HG03469 (cell line): ENCODE measurements at regions not wholly inside any gene's neighbourhood (a gene's known extent, or its start where the extent isn't known, plus 50 kb on each side); places are given as distances from the start of the nearest gene placed in this dataset.
"Not testable (repeated sequence)": the region's sequence is repeated elsewhere in the genome, so short reads cannot be mapped to it uniquely, and the experiment has no call there.

ENCODE experiments used
- ATAC-seq: cut with Tn5 transposase; IDR thresholded peaks from one replicate; pipeline ENCODE4 v1.9.1; 2021; ENCODE audit warnings: mild to moderate bottlenecking, moderate library complexity, moderate number of reproducible peaks; ENCODE audit not compliant: unreplicated experiment

DNA sequence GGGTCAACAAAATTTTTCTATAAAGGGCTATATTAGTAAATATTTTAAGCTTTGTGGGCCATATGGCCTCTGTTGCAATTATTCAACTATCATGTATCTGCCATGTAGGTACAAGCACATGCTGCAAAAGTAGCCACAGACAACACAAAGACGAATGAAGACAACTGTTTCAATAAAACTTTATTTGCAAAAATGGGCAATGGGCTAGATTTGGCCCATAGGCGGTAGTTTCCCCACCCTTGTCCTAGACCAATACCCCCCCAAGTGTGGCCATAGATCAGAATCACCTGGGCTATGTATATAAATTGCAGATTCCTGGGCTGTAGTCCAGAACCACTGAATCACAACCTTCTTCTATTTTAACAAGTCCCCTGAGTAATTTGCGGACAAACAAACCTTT is 331.0 kb upstream of the PSMD7 start:
- ATAC-seq, result no peak

DNA sequence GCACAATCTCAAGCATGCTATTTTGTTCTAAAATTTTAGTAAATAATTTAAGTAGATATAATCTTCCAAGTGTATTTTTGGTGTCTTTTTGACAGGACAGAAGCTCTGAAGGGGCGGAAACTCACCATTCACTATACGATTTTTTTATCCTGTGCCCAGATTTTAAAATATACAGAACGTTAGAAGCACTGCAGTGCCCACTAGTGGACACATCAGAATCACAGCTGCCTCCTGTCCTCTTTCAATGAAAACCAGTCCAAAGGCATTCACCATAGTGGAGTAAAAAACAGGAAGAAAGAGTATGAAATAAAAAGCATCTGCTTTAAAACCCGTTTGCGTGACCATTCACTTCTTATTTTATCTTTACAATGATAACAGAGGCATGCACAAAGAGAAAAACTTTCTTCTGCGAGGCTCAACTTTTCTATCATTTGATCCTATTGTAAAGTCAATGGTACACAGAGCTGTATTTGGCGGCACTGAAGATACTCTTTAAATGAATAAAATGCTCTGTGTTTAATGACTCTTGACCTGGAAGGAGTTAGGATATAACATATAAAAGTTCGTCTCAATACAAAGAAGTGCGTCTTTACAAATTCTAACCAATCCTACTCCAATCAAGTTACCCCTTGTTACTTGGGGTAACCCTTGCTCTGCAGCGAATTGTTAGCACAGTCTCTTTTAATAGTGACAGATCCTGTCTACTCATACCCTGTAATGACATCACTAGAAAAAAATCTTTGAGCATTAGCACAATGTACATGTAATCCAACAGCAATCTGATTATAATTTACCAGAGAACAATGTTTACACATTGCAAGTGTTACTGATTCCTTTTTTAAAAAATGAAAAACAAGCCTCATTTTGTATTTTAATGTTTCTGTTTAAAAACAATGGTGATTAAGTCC is 339.8 kb upstream of the PSMD7 start:
- ATAC-seq, result no peak

DNA sequence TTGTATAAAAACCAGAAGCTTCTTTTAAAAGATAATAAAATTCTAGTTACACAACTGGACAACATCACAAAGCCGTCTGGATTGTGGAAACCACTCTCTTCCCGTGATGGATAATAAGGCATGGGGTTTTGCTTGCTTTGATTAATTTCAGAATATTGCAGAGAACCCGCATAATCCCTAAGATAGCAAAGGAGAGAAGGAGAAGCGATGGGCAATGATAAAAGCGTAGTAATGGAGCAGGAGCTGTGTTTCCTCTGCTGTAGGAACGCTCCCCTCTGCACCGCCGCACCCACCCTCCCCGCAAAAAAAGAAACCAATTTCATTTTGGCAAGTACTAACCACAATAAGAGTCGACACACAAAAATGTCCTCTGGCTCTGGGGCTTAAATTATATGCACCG is 340.9 kb upstream of the PSMD7 start:
- ATAC-seq, result no peak

DNA sequence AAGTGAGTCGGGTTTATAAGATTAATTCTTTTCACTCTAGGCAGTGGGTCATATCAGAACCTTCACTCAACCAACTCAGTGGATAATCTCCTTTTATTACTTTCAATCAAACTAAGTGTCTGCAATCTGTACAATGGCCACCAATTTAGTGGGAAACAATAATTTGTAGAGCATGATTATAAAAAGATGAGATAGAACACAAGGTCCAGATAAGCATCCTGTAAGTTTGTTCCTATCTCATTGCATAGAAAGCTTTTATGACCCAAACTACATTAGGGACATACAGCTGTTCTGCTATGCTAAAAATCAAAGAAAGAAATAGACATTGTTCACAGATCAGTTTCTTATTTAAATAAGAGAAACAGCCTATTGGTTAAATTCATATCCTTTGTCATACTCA is 341.4 kb upstream of the PSMD7 start:
- ATAC-seq, result no peak

DNA sequence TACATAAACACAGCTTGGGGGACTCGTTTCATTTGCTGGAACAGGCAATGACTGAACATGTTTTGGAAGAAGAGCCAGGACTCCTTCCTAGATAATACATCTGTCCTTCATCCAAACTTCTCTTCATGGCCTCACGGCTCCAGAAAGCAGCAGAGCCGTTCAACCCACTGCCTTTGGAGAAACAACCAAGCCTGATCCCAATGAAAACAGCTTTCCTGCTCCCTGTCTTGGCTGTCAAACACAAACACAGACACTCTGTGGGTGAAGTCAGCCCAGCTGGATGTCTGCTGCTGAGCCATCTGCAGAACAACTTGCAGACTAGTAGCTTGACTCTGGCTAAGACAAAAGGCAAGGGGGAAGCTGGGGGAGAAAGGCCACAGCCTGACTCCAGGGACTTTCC is 345.1 kb upstream of the PSMD7 start:
- no peak for ATAC-seq

DNA sequence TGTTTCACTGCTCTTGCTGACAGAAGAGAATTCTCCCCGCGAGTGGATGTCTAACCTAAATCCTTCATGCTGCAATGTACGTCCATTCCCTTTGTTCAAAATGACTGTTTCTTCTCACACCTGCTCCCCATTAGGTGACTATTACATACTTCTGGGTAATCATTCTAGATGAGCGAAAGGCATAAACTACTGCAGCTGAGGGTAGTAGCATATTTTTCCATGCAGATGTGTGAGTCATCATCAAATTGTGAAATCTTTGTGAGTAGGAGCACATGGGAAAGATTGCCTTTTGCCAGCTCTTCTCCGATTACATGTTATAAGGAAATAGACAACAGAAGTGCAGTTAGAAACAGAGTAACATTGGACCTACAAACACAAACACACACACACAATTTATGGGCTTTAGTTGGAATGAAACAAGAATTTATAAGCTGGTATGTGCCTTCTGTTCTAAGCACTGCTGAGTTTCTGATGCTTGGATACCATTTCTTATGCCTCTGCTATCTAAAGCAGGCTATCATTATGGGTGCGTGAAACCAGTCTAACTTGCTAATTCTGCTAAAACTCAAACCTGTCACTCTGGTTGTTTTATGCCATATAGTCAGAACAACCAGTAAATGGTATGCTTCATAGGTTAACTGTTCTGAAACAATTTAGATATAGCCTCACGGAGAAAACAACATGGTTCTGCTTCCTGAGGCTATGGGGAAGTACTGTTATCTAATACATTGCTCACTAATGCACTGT is 346.9 kb upstream of the PSMD7 start:
- ATAC-seq, result no peak

DNA sequence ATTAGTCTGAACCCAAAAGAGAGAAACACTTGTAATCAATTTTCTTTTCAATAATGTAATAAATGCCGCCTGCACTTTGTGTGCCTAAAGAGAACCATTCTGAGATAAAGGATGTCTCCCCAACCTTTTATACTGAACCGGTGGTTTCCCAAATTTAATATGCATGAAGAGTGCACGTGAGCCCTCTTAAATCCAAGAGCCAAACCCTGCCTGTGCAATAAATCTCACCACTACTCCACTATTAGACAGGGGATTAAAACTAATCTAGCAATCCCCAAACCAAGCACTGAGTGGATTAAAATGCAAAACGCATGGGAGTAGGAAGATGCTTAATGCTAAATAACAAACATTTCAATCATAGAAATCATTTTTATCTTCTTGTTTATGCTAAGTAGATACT is 351.0 kb upstream of the PSMD7 start:
- ATAC-seq, result no peak

DNA sequence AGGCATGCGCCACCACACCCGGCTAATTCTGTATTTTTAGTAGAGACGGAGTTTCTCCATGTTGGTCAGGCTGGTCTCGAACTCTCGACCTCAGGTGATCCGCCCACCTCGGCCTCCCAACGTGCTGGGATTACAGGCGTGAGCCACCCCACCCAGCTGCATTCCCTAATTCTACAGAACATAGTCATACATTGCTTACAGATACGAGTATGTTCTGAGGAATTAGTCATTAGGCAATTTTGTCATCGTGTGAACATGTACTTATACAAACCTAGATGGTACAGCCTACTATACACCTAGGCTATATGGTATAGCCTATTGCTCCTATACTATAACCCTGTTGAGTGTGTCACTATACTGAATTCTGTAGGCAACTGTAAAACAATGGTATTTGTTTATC is 353.4 kb upstream of the PSMD7 start:
- not testable (repeated sequence) for ATAC-seq

DNA sequence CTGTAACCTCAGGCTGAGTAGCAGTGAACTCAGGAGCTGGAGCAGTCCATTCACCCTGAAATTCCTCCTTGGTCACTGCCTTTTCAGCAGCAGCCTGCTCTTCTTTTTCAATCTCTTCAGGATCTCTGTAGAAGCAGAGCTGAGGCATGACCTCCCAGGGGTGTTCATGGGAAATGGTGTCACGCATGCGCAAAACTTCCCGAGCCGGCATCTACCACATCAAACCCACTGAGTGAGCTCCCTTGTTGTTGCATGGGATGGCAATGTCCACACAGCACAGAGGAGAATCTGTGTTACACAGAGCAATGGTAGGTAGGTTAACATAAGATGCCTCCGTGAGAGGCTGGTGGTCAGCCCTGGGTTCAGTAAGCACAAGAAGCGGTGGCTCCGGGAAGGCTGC is 355.8 kb upstream of the PSMD7 start:
- not testable (repeated sequence) for ATAC-seq

DNA sequence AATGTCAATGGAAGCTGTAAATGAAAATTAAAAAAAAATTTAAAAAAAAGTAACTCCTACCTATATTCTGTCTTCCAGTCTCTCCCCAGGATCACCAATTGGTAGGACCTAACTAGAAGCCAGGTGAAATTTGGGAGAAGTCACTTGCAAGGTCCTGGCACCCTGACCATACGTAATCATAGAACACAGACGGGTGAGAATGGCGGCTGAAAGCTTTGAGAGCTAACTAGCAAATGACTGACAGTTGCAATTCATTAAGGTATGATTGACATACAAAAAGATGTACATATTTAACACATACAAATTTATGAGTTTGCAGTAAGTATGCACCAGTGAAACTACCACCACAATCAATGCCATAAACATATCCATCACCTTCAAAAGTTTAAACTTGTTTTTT is 372.7 kb upstream of the PSMD7 start:
- no peak for ATAC-seq

DNA sequence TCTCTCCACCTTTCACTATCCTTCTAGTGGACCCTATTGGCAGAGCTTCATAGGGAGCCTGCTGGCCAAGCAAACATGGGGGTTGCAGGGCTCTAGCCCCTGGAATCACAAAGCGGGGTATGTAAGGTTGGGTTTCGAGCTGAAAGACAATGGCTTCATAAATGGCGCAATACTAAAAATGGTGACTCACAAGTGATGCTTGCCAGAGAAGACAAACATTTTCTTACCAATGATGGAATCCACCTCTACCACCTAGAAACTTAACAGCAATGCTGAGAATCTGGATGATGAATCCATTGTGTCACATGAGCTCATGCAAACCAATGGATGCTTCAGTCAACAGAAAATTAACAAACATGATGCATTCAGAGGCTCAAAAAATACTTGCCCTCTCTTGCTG is 375.3 kb upstream of the PSMD7 start:
- no peak for ATAC-seq

DNA sequence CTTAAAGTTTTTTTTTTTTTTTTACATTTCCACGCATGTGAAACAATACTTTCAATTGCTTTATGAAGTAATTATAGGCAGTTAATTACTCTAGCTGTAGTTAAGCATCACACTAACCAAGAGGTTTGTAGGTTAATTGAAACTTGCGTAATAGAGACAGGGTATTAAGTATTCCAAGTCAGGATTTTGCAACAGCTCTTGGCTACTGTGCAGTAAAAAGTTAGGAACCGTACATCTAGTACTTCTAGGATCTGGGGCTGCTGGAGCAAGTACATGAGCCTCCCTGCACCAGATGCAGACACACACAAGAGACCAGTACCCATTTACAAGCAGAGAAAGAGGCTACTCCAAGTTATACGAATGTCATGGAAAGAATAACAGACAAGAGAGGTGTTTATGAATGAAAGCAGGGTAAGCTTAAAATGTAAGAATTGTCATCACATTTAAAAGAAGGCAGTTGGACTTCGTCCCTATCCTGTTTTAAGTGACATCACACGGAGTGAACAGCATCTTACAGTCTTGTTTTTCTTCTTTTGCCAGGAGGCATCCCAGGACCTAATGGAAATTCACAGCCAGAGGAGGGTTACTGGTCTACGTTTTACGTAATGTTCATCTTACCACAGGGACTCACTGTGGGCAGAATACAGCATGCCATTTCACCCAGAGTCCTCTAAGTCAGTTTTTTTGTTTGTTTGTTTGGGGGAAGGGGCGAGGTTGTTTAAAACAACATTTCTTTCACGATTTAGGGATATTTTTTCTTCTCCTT is 379.6 kb upstream of the PSMD7 start:
- no peak for ATAC-seq

DNA sequence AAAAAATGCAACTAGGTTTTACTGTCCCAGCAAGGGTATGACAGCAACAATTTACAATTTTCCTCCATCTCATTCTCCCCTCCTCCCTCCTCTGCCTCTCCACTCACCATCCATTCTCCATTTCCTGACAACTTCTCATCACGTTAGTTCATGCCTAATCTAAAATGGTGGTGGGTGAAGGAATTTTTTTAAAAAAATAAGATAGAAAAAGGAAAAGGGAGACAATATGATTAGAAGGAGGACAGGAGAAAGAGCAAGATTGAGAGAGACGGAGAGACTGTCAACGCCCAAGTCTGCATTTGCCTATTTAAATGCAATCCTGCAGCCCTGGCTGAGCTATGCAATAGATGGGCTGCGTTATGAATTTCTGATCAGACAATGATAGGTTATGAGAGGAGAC is 380.7 kb upstream of the PSMD7 start:
- ATAC-seq, result no peak

DNA sequence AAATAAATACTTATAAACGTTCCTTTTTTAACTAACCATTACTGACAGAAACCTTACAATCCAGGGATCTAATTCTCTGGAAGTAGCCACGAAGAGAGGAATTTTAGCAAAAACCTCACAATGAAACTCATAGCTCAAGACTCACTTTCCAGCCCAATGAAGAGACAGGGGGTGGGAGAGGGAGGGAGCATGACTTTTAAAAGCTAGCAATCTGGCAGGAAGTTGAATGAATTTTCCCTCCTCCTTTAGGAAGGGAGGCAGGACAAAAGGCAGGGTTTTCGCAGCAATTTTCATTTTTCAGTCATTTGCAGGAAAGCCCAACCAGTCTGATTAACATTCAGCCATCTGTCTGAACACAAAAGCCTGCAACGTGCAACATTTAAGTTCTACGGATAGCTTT is 381.5 kb upstream of the PSMD7 start:
- no peak for ATAC-seq

DNA sequence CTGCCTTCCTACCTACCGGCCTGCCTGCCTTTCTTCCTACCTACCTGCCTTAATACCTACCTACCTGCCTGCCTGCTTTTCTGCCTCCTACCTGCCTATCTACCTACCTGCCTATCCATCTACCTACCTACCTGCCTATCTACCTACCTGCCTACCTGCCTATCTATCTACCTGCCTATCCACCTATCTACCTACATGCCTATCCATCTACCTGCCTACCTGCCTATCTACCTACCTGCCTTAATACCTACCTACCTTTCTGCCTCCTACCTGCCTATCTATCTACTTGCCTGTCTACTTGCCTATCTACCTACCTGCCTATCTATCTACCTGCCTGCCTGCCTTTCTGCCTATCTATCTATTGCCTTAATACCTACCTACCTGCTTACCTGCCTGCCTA is 383.8 kb upstream of the PSMD7 start:
- ATAC-seq, result no peak

DNA sequence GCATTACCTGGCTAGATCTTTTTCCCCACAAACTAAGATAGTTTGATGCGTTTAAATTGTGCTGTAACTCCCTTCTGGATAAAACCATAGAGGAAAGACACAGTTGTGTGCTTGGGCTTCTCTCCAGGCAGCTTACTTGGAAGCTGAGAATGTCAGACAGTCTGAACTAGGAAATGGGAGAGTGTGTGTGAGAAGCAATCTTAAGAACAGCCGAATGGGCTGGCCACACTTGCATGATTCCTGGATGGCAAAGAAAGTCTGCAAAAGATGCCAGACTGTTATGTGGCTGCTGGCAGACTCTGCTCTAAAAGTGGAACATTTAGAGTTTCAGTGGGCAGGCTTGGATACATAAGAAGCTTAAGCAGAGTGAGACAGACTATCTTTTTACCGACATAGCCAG is 384.3 kb upstream of the PSMD7 start:
- no peak for ATAC-seq

DNA sequence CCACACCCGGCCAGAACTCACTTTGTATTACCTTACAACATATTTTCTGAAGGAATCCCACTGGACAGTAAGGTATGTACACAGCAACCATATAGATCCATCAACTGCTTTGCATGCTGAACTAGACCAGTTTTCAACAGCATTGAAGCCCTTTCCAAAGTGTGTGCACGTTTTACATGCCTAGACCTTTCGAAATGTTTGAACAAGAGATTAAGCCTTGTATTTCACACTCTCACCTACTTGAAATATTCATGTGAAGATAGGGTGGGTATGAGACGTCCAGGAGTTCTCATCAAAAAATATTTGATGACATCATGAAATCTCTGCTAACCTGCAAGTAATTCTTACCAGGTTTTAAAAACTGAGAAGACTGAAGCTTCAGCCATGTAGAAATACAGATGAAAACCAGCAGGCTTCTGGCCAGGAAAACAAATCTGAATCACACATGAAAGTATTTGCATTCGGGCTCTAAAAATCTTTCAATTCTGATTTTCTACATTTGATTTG is 387.0 kb upstream of the PSMD7 start:
- ATAC-seq, result no peak

DNA sequence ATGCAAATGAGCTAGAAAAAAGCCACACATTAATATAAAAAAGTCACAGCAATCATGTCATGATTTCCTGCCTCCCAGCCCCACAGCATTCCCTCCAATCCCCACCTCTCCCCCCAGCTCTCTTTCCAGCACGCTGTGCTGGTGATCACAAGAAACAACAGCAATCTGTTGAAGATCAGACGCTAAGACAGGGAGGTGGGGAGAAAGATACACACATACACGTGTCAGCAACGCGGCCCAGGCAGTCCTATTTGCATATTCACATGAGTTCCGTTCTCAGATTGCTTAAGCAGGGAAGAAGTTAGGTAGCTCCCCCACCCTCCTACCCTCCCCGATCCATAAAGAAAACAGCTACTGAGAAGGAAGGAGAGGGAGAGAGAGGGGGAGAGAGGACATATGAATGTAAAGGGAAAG is 405.5 kb upstream of the PSMD7 start:
- no peak for ATAC-seq

DNA sequence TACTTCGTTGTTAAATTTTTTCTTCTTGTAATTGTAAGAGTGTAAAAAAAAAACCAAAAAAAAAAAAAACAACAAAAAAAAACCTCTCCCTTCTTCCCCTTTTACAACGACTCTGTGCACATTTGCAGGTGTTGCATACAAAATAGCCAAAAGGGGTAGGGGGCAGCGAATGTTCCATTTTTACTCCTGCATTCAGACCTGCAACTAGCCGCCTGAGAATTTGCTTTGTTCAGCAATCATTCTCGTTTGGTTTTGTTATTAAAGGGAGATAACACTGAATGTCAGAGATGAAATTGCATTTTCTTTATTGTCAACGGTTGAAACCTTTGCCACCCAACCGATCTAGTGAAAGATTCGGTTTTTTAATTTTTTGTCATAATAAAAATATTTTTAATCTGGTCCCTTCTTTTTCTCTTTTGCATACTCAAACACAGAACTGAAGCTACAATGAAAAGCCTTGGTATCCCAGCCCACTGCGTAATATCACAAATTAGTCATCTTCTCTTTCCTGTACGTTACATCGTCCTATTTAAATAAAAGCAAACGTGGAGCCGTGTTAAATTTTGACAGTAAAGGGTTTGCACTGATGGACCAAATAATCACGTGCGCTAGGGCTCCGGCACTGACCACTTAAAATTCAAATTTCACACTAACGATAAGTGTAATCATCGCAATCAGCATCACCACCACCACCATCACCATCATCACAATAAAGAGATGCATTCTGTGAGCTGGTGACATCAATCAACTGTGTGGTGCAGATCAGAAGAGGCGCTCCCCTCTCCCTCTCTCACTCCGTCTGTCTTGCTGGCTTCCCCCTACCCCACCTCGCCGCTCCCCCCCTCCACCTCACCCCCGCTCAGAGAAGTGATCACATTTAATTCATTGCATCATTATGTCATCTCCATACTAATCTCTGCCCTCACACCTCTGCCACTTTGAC is 406.2 kb upstream of the PSMD7 start:
- no peak for ATAC-seq

DNA sequence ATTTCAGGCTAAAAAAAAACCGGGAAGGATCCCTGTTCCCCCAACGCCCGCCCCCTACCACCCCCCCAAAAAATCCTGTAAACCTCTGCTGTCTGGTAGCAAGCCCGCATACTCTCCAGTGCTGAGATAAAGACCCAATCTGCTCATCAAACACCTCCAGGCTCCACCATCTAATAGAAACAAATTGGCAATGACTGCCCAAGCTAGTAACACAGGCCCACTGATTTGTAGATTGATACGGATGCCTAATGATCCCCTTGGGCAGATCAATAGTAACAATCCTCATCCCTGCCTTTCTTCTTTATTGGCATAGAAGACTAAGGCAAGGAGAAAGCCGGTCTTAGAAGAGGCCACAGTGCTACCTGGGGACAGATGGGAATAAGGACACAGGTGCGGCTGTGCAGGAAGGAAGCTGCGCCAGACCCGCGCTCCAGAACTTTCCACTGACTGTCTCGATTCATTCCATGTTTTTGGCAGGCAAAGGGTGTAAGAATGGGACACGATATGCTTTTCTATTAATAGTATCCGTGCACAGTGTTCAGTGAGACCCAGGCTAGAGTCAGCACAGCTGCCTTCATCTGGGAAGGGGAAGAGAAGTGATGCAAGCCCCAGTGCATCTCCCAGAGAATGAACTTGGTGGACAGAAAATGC is 407.6 kb upstream of the PSMD7 start:
- ATAC-seq, result no peak
